ENCODE measurements at regions not wholly inside any gene's neighbourhood (a gene's known extent, or its start where the extent isn't known, plus 50 kb on each side); places are given as distances from the start of the nearest gene placed in this dataset.

DNA sequence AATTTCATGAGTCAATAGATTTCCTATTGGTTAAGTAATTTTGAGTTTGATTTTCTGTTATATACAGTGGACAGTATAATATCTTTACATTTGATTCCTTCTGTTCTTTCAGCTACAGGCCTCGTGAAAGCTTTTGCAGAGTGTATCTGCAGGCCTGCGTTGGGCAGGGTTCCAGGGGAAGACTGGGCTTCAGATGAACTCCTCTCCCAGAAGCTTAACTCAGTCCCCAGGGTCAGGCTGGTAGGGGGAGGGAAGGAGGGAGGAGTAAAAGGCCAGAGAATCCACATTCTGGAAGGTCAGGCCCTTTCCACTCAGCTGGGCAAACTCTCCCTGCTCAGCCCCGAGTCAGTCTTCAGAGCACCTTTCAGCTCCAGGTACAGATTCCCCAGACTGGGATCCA is 100.4 kb upstream of the NECTIN1 start:
- ChIA-PET CTCF (no interaction called here), POLR2A (no interaction called here)
- no peak for DNase-seq (ENCODE audit: extremely low spot score)

DNA sequence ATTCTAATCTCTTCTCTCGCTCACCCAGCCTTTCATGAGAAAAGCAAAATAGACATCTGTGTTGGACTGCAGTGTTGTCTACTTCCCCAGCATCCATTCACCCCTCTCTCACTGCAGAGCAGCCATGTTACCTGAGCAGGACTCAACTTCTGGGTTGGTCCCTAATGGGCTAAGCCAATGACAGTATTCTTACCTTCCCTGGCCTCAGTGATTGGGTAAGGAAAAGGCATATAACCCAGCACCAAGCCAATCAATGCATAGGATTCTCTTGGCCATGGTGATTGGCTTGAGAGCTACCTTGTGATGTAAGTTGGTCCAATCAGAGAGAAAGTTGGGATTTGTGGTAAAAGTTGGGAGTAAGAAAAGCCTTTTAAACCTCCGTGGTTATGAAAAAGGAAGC is 99.8 kb upstream of the NECTIN1 start:
- ChIA-PET CTCF (no interaction called here), POLR2A (no interaction called here)
- TF ChIP-seq, protein P1, sequence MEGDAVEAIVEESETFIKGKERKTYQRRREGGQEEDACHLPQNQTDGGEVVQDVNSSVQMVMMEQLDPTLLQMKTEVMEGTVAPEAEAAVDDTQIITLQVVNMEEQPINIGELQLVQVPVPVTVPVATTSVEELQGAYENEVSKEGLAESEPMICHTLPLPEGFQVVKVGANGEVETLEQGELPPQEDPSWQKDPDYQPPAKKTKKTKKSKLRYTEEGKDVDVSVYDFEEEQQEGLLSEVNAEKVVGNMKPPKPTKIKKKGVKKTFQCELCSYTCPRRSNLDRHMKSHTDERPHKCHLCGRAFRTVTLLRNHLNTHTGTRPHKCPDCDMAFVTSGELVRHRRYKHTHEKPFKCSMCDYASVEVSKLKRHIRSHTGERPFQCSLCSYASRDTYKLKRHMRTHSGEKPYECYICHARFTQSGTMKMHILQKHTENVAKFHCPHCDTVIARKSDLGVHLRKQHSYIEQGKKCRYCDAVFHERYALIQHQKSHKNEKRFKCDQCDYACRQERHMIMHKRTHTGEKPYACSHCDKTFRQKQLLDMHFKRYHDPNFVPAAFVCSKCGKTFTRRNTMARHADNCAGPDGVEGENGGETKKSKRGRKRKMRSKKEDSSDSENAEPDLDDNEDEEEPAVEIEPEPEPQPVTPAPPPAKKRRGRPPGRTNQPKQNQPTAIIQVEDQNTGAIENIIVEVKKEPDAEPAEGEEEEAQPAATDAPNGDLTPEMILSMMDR (IDR thresholded peaks at IDR 0.05; ENCODE audit: control extremely low read depth, extremely low read depth, low read depth, missing control alignments) = no peak
- DNase-seq (ENCODE audit: extremely low spot score) = no peak

More for the DNA sequence above, 100.4 kb upstream of the NECTIN1 start:
- TF ChIP-seq, protein P1 (IDR thresholded peaks at IDR 0.05; ENCODE audit: control extremely low read depth, extremely low read depth, low read depth, missing control alignments) = no peak

DNA sequence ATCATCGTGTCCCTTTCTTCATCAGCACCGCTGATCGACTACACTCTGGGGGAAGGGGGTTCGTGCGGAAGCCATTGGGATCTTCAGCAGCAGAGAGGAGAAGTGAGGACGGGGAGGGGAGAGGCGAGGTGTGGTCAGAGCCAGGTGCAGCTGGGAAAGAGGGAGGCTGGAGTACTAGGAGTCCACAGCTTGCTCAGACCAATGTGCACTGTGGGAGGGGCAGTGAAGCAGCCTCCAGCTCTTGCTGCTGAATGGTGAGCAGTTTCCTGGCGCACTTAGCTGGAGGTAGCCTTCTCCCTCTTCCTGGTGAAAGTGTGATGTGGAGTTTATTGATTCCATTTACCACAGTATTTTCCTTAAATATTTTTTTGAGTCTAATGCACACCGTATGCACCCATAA is 99.0 kb upstream of the NECTIN1 start:
- TF ChIP-seq, protein P1 (IDR thresholded peaks at IDR 0.05; ENCODE audit: control extremely low read depth, extremely low read depth, low read depth, missing control alignments) = no peak
- DNase-seq (ENCODE audit: extremely low spot score) = no peak
- ChIA-PET CTCF (no interaction called here), POLR2A (no interaction called here)

DNA sequence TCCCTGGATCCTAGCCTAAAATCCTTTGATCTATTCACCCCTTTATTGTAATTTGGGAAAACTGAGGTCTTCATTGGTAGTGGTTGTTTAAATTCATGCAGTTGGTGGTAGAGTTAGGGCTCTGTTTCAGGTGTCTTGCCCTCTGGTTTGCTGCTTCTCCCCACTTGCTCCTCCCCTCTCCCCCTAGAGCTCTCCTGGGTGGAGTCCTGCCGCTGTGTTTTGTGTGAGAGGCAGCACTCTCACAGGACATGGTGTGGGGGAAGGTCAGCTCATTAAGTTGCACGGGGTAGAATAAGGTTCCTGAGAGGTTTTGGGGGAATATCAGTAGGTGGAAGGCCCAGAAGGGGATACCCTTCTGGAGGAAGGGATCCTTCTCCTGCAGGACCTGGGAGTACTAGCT is 98.1 kb upstream of the NECTIN1 start:
- CTCF ChIA-PET = no interaction called here
- TF ChIP-seq, protein P1 (IDR thresholded peaks at IDR 0.05; ENCODE audit: control extremely low read depth, extremely low read depth, low read depth, missing control alignments) = no peak
- no peak for DNase-seq (ENCODE audit: extremely low spot score)
- POLR2A ChIA-PET = no interaction called here

DNA sequence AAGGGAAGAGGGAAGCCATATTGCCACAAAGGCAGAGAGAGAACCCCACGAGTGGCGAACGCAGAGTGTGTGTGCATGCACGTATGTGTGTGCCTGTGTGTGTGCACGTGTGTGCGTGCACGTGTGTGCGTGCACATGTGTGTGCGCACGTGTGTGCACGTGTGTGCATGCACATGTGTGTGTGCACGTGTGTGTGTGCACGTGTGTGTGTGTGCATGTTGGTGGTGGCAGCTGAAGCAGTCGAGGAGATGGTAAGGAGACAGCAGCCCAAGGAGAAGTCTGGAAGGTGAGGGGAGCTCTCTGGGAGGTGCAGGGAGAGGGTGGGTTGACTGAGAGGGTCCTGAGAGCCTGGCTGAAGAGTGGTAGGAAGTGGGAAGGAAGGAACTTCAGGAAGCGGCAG is 94.1 kb upstream of the NECTIN1 start:
- POLR2A ChIA-PET = no interaction called here
- TF ChIP-seq, protein P1 (IDR thresholded peaks at IDR 0.05; ENCODE audit: control extremely low read depth, extremely low read depth, low read depth, missing control alignments) = no peak
- DNase-seq (ENCODE audit: extremely low spot score) = no peak
- CTCF ChIA-PET = no interaction called here

DNA sequence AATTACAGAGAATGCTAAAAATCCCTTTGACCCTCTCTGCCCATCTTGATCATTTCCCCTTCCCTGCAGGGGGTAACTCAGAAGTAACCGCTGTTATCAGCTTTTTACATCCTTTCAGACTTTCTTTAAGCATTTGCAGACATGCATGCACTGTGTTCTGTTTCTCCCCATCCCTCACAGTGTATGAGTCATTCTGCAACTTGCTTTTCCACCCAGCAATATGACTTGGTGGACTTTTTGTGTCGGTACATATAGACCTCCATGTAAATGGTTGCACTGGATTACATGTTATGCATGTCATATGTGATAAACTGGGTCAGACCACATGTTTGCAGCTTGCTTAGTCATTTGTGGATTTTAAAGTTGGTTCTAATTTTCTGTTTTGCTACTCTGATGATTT is 87.7 kb upstream of the NECTIN1 start:
- ChIA-PET CTCF (interaction anchor here (1.1 kb wide), 1 partner anchor 9 kb away, joined by 3 read pairs; no protein-coding TSS in a partner anchor), POLR2A (no interaction called here)
- DNase-seq (ENCODE audit: extremely low spot score) = no peak
- TF ChIP-seq, protein P1 (IDR thresholded peaks at IDR 0.05; ENCODE audit: control extremely low read depth, extremely low read depth, low read depth, missing control alignments) = no peak

DNA sequence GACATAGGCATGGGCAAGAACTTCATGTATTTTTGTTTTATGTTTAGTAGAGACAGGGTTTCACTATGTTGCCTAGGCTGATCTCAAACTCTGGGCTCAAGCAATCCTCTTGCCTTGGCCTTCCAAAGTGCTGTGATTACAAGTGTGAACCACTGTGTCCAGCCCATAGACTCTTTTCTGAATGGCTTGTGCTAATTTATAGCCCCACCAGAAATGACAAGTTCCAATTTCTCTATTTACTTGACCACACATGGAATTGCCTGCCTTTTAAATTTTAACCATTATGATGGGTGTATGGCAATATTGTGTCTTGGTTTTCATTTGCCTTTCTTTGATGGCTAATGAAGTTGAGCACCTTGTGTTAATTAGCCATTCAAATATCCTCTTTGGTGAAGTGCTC is 85.8 kb upstream of the NECTIN1 start:
- ChIA-PET POLR2A (no interaction called here), CTCF (no interaction called here)
- TF ChIP-seq, protein P1 (IDR thresholded peaks at IDR 0.05; ENCODE audit: control extremely low read depth, extremely low read depth, low read depth, missing control alignments) = no peak
- DNase-seq (ENCODE audit: extremely low spot score) = no peak
